Retina (tissue), 1 donor: ENCODE measurements at regions not wholly inside any gene's neighbourhood (a gene's known extent, or its start where the extent isn't known, plus 50 kb on each side); places are given as distances from the start of the nearest gene placed in this dataset.

Experiments
- DNase-seq: peaks from one replicate; pipeline ENCODE4 v3.0.0-alpha.2; 2016

DNA sequence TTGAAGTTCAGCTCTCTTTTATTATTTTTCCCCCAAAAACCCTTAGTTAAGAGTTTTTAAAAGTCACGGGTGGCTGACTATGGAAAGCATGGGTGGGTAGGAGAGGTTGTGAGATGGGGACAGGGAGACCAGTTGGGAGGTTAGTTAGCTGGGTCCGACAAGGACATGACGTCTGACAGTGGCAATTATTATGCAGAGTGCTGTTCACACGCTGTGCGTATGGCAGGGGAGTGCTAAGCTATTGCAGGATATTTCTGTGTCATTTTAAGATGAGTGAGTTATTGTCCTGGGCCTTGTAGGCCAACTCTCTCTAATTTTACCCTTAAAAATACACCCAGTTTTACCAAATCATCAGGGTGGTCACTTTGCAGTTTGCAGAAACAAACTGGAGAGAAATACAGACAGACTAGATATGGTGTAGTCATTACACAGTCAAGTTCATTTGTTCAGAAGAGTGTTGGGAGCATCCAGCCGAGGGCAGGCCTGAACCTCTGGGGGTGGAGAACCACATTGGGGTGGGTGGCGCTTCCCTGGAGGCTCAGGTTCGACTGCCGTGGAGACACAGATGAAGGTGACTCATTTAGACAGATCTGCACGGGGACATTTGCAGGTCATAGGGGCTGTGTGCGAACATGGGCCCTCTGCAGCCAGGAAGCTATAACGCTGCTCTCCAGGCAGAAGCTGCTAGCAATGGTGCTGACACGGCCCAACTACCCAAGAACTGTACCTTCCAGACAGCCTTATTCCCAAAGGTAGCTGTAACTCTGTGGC is 307.6 kb downstream of the QKI start:
- no peak for DNase-seq

DNA sequence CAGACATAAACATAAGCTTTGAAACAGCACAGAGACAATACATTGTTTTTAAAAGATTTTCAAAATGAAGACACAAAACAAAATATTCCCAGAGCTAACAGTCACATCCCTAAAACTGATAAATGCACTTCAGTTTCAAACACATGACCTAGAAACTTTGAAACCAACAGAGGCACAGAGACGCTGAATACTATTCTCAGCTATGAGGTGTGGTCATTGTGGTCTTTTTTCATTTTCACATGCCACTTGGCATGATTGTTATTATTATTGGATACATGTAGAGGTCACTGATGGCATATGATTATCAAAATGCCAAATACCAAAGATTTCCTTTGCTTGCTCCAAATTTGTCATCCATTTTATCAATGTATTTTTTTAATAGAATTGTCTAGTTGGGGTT is 306.9 kb downstream of the QKI start:
- no peak for DNase-seq

GRCh38 chr6:163720460-163721235 is 306.1 kb downstream of the QKI start:
- DNase-seq = no peak

DNA sequence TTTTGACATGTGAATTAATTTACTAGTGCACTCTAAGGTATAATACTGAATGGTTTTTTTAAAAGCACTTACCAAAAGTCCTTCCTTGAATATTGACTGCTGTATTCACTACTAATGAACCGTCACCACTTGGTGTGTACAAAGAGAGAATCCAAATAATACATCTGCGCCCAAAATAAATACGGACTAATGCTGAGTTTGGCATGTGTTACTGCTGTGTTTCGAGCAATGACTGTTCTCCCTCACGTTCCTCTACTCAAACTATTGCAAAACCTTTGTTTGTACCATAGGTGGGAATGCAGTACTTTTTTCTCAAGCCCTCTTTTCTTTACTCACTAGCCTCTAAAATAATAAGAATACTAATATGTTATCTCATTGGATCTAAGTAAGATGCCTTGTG is 305.5 kb downstream of the QKI start:
- no peak for DNase-seq

DNA sequence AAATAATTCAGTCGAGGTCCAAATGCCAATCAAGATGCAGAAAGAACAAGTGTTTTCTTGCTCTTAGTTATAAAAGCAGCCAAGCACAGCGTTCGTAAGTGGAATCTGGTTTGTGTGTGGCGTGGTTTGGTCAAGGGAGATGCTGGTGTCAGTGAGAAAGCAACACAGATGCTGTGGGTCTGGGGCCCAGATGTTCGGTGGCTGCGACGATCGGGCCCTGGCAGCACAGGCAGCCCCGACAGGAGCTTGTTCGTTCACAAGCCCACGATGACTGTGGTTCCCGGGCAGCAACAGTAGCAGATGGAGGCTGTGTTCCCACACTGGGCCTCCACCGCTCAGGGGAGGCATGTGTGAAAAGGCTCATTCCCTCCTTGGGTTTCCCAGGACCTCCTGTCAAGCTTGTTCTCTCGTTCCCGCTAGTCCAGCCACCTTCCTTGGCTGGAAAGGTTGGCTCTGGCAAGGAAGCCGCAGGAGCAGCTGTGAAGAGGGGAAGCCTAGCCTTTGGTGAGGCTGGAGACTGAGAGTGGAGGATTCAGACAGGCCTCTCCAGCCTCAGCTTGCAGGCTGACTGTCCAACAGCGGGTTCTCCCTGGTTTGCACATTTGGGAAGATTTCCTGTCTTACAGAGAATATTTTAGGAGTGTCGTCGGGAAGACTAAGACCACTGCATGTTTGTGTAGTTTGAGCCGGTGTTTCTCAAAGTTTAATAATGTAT is 304.7 kb downstream of the QKI start:
- DNase-seq = no peak

DNA sequence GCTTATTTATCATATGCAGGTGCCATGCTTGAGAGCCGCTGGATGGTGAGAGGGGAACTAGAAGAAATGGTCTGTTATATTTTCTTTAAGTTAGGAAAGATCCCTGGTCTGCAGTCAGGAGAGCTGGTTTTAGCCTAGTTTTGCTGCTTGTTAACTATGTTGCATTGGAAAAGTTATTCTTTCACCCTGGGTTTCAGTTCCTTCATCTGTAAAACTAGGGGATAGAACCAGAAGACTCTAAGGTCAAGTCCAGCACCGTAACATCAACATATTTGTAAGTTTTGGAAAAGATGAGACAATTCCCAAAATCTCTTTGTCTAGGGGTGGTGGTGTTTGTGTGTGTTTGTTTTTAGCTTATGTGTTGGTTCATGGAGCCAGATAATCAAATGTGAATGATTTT is 304.0 kb downstream of the QKI start:
- DNase-seq = no peak

DNA sequence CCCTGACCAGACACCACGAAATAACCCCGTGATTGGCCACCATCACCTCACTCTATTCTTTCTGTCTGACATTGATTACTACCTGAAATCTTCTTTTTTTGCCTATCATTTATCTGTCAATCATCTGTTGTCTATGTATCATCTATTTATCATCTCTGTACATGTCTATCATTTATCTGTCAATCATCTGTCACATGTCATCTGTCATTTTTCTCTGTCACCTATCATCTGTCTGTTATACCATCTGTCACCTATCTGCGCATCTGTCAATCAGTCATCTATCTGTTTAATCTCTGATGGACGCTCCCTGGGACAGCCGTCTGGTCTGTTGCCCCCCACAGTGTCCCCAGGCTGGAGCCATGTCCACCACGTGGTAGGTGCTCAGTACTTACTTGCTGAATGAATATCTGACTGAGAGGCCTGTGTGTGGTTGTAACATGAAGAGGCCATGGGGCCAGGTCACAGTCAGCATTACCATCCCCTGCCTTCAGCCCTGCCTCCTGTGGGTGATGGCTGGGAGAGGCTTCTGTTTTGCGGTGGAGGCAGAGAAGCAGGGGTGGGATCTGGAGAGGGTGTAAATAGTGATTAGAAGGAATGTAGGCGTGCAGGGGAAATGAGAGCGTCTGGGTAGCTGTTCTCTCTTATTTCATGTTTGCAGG is 302.7 kb downstream of the QKI start:
- no peak for DNase-seq

- DNase-seq = no peak
Measured at GRCh38 chr6:163716690-163717089, 302.2 kb downstream of the QKI start.

- DNase-seq = no peak
Measured at GRCh38 chr6:163715846-163716245, 301.3 kb downstream of the QKI start.

GRCh38 chr6:163714179-163714578 is 299.7 kb downstream of the QKI start:
- DNase-seq = no peak

GRCh38 chr6:163712981-163713380 is 298.5 kb downstream of the QKI start:
- DNase-seq = no peak

DNA sequence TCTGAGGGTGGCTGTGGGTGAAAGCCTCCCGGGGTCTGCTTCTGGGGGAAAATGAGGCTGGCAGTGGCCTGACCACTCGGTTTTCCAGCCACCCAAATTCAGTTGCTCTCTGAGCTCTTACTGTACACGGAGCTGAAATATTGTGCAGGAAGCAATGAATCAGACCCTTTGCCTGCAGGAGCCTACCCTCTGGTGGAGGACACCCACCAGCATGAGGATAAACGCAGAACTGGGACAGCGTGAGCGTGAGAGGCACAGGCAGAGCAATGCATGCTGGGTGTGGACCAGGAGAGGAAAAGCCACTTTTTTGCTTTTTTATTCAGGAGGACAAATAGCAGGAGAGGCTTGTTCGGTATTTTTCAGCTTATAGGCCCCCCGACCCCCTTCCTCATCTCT is 298.0 kb downstream of the QKI start:
- no peak for DNase-seq

DNA sequence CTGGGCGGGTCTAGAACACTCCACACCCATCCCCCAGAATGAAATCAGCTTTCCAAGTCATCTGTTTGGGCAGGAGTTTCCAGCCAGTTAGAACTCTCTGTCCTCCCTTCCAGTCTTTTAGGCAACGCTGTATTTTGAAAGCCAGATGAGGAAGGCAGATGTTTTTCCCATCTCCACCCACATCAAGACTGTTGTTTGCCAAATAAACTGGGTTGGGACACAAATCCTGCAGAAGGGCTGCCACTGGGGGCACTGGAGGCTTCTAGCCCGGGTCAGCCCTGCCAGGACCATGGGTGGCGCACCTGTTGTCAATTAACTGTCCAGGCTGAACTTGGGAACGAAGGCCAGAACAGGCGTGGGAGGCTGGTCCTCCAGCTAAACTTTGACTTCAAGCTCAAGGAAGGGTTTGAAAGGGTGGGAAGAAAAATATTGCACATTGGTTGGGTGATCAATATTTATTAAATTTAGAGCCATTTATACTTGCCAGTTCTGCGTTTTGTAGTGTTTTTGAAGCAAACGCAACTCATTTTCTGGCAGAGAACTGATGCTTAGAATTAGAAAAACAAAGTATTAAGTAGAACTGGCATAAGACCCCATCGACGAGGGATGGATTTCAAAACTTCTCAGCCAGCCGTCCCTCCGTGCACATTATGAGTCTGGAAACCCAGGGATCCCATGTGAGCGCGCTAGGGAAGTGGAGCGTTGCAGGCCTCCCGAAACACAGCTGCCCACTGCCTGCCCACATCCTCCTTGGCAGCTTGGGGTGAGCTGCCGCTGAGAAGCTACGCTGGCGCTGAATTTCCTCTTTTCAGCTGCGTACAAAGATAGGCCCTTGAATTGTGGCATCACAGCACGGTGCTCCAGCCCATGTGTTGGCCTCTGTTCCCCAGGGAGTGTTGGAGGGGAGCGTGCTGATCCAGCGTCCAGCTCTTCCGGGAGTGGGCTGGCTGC is 297.4 kb downstream of the QKI start:
- DNase-seq = no peak

GRCh38 chr6:163710532-163711470 is 296.3 kb downstream of the QKI start:
- DNase-seq = no peak

DNA sequence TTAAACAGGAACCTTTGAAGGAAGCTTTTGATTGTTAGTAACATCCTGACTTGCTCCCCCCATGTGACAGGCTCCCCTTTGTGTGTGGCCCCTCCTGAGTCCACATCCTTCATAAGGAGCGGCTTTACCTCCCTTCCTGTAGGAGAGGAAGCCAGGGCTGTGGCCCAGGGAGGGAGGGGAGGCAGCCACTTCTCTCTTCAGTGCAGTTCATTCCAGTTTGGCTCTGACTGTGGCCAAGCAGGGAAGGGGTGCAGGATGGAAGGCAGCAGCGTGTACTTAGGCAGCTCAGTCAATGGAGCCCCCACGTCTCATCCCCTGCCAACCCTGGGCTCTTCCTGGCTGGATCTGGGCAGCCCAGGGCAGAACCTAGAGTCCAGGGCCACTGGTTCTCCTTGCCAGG is 295.2 kb downstream of the QKI start:
- no peak for DNase-seq

DNA sequence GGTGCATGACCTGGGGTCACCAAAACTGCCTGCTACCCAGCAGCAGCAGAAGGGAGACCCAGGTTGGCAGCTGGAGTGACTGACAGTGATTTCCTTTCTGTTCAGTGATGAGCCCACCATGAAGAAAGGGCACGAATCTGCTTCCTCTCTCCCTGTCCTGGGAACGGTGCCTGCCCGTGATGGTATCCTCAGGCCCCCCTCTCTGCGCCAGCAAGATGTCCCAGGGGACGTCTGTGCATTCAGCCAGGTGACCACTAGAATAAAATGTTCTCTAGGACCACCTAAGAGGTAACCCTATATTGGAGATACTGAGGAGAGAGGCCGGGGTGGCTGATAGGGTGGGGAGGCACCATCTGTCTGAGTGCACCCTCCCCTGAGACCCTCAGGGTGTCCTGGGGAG is 294.7 kb downstream of the QKI start:
- DNase-seq = no peak

DNA sequence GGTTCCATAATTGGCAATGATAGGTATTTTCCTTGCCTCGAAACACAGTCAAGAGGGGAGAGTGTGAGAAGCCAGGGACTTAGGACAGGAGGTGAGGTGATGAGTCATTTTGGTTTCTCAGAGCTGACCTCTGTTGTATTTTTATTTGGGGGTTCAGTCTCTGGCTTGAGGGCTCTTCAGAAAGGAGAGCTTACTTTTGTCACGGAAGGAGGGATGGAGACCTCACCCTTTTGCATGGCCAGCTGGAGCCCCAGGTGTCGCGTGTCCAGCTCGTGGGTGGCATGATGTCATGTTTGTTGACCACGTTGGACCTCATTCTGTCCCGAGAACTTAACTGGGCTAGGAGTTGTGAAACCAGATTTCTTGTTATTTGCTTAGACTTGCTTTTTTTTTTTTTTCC is 293.9 kb downstream of the QKI start:
- DNase-seq = no peak

GRCh38 chr6:163707387-163708355 is 293.2 kb downstream of the QKI start:
- DNase-seq = no peak

- DNase-seq = no peak
Measured at GRCh38 chr6:163706500-163707087, 292.1 kb downstream of the QKI start.
